ENCODE measurements at regions not wholly inside any gene's neighbourhood (a gene's known extent, or its start where the extent isn't known, plus 50 kb on each side); places are given as distances from the start of the nearest gene placed in this dataset.

GRCh38 chr18:49668574-49669275 is 106.9 kb downstream of the LIPG start:
- TF ChIP-seq MAX (IDR thresholded peaks at IDR 0.05; ENCODE audit: insufficient read depth, insufficient read length): no peak
- TF ChIP-seq CTCF (IDR thresholded peaks at IDR 0.05; ENCODE audit: extremely low read depth in 1 of 2, insufficient read depth in 1 of 2, low read depth in 1 of 2, low read length in 2 of 2): no peak
- no peak for TF ChIP-seq EZH2 (IDR thresholded peaks at IDR 0.05; ENCODE audit: borderline replicate concordance, low read depth, low read length, severe bottlenecking)
- no peak for TF ChIP-seq POLR2A (IDR thresholded peaks at IDR 0.05; ENCODE audit: low read depth, low read length)
